ENCODE measurements at regions not wholly inside any gene's neighbourhood (a gene's known extent, or its start where the extent isn't known, plus 50 kb on each side); places are given as distances from the start of the nearest gene placed in this dataset.

DNA sequence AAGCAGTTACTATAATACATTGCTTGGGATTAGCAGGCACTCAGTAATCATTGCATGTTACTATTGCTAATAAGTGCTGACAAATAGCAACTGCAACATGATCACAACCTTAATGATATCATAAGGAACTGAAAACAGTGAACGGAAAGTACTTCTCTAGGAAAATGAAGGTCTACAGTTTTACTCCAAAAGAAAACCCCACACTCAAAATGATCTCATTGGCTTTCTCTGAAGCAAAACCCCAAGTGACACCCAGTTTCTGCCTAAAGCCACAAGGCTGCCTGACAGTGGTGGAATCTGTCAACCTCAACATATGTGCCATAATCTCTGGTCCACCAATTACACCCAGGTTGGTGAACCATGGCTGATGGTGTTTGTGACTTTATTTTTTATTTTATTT lies 137.6 kb downstream of the PTGER3 start:
- no peak for DNase-seq (ENCODE audit: low read depth)
- H3K4me3 ChIP-seq (ENCODE audit: low read length) = no peak overlapping the region
- TF ChIP-seq, protein P1, sequence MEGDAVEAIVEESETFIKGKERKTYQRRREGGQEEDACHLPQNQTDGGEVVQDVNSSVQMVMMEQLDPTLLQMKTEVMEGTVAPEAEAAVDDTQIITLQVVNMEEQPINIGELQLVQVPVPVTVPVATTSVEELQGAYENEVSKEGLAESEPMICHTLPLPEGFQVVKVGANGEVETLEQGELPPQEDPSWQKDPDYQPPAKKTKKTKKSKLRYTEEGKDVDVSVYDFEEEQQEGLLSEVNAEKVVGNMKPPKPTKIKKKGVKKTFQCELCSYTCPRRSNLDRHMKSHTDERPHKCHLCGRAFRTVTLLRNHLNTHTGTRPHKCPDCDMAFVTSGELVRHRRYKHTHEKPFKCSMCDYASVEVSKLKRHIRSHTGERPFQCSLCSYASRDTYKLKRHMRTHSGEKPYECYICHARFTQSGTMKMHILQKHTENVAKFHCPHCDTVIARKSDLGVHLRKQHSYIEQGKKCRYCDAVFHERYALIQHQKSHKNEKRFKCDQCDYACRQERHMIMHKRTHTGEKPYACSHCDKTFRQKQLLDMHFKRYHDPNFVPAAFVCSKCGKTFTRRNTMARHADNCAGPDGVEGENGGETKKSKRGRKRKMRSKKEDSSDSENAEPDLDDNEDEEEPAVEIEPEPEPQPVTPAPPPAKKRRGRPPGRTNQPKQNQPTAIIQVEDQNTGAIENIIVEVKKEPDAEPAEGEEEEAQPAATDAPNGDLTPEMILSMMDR (conservative IDR thresholded peaks at IDR 0.05; ENCODE audit: low read depth, low read length) = no peak

DNA sequence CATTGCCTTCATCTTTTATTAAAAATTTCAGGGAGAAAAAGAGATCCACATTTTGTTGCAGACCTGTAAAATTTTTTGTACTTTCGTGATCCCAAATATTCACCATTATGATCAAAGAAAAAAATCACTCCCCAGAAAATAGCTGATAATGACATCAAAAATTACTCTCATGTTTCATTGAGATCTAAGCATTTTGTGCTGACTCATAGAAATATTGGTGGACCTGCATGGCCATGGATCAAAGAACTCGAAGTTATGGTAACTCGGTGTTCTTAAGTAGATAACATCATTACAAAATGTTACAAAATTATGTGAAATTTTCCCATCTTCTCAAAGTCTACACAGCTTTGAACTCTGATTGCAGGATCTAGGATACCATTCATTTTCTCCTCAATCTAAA lies 135.8 kb downstream of the PTGER3 start:
- no peak for DNase-seq (ENCODE audit: low read depth)
- no peak overlapping the region for H3K4me3 ChIP-seq (ENCODE audit: low read length)
- TF ChIP-seq, protein P1 (conservative IDR thresholded peaks at IDR 0.05; ENCODE audit: low read depth, low read length) = no peak

DNA sequence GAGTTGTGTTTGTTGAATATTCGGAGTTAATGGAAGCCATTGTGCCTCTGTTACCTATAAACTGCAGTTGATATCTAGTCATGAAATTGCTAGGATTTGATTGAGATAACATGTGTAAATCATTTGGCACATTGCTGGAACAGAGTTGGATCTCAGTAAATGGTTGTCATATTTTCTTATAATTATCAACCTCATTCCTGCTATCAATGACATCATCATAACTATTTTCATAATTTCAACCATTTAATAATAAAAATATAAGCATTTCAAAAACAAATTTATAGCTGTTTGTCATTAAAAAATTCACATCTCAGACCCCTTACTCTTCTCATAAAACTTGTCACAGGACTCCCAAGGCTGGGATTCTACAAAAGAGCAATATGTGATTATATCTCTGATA lies 133.4 kb downstream of the PTGER3 start:
- TF ChIP-seq, protein P1 (conservative IDR thresholded peaks at IDR 0.05; ENCODE audit: low read depth, low read length) = no peak
- no peak overlapping the region for H3K4me3 ChIP-seq (ENCODE audit: low read length)
- DNase-seq (ENCODE audit: low read depth) = no peak

DNA sequence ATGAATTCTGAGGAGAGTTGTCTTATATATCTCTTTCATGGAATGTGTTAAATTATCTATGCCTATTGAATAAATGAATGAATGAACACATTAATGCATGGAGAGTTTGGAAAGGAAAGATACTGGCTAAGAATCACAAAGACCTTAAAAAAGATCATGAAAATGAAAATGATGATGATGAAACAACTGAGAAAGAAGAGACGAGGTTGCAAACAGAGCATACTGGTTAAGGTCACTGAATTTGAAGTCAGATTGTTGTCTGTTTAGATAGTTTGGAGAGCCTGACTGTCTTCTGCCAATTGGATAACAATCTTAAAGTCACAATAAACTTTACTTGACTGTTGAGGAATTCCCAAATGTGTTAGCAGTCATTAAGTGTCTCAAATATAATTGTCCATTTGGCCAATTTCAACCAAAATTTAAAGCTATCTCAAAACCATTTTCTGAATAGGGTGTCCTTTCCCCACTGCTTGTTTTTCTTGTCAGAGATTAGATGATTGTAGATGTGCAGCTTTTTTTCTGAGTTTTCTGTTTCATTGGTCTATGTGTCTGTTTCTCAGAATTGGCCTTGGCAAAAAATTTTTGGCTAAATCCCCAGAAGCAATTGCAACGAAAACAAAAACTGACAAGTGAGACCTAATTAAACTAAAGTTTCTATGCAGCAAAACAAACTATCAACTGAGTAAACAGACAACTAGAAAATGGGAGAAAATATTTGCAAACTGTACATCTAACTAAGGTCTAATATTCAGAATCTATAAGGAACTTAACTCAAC lies 132.2 kb downstream of the PTGER3 start:
- TF ChIP-seq, protein P1 (conservative IDR thresholded peaks at IDR 0.05; ENCODE audit: low read depth, low read length) = no peak
- DNase-seq (ENCODE audit: low read depth) = no peak

DNA sequence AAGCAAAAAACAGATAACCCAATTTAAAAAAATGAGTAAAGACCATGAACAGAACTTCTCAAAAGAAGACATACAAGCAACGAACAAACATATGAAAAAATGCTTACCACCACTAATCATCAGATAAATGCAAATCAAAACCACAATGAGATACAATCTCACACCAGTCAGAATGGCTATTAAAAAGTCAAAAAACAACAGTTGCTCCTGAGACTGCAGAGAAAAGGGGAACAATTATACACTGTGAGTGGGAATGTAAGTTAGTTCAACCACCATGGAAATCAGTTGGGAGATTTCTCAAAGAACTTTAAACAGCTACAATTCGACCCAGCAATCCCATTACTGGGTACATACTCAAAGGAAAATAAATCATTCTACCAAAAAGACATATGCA lies 131.6 kb downstream of the PTGER3 start:
- no peak for DNase-seq (ENCODE audit: low read depth)
- TF ChIP-seq, protein P1 (conservative IDR thresholded peaks at IDR 0.05; ENCODE audit: low read depth, low read length) = no peak
- H3K4me3 ChIP-seq (ENCODE audit: low read length) = no peak overlapping the region

More for the DNA sequence above, 132.2 kb downstream of the PTGER3 start:
- H3K4me3 ChIP-seq (ENCODE audit: low read length) = no peak overlapping the region

DNA sequence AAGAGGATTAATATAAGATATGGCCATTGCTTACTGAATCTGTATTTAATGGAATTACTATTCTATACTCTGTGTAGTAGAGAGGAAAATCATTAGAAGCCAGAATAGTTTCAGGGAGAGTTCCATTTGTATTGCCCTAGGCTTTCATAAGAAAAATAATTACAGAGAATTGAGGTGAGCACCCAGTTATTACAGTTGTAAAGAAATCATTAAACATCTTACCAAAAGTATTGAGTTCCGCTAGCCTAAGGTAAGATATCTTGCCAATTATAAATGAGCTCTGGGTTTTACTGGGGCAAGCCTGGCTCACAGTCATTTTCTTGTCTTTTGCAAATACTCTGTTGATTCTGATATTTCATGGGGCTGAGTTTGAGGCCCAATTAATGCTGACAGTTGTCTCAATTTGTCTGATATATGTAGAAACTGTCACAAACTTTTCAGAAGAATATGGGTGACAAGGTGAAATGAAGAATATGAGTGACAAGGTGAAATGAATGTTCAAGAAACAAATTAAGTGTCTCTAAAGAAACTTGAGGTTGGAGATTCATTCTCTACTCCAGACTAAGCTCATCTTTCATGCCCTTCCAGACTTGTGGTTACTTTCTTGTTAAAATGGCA lies 127.8 kb downstream of the PTGER3 start:
- no peak for DNase-seq (ENCODE audit: low read depth)
- TF ChIP-seq, protein P1 (conservative IDR thresholded peaks at IDR 0.05; ENCODE audit: low read depth, low read length) = no peak
- no peak overlapping the region for H3K4me3 ChIP-seq (ENCODE audit: low read length)
